ENCODE measurements at regions not wholly inside any gene's neighbourhood (a gene's known extent, or its start where the extent isn't known, plus 50 kb on each side); places are given as distances from the start of the nearest gene placed in this dataset.
"Not testable (repeated sequence)": the region's sequence is repeated elsewhere in the genome, so short reads cannot be mapped to it uniquely, and the experiment has no call there.

- not testable (repeated sequence) for DNase-seq
These were observed 133.4 kb upstream of the KCNJ18 start for GRCh38 chr17:21558921-21559320.

GRCh38 chr17:21564262-21564661 is 128.1 kb upstream of the KCNJ18 start:
- DNase-seq = no peak

GRCh38 chr17:21564757-21565156 is 127.6 kb upstream of the KCNJ18 start:
- not testable (repeated sequence) for DNase-seq

GRCh38 chr17:21570427-21570826 is 121.9 kb upstream of the KCNJ18 start:
- DNase-seq = not testable (repeated sequence)

- not testable (repeated sequence) for DNase-seq
These were observed 120.2 kb upstream of the KCNJ18 start for GRCh38 chr17:21572148-21572547.

GRCh38 chr17:21573271-21573960 is 118.9 kb upstream of the KCNJ18 start:
- DNase-seq = not testable (repeated sequence)

GRCh38 chr17:21573961-21574610 is 118.2 kb upstream of the KCNJ18 start:
- peak in 5 of 6 experiments; percentile 9 to 68 (median 41) for DNase-seq

- DNase-seq = peak in 1 of 6 experiments; percentile 25
These were observed 117.6 kb upstream of the KCNJ18 start for GRCh38 chr17:21574611-21575255.

- not testable (repeated sequence) for DNase-seq
These were observed 113.5 kb upstream of the KCNJ18 start for GRCh38 chr17:21578783-21579182.

GRCh38 chr17:21592774-21593173 is 99.5 kb upstream of the KCNJ18 start:
- no peak for DNase-seq

- DNase-seq = not testable (repeated sequence)
These were observed 98.7 kb upstream of the KCNJ18 start for GRCh38 chr17:21593452-21594105.

- no peak for DNase-seq
These were observed 97.2 kb upstream of the KCNJ18 start for GRCh38 chr17:21595086-21595485.

GRCh38 chr17:21602176-21602575 is 90.1 kb upstream of the KCNJ18 start:
- DNase-seq = no peak

GRCh38 chr17:21603292-21603691 is 89.0 kb upstream of the KCNJ18 start:
- DNase-seq = not testable (repeated sequence)

GRCh38 chr17:21611443-21611842 is 80.9 kb upstream of the KCNJ18 start:
- DNase-seq = not testable (repeated sequence)

- DNase-seq = not testable (repeated sequence)
These were observed 79.9 kb upstream of the KCNJ18 start for GRCh38 chr17:21612123-21613070.

GRCh38 chr17:21613071-21613429 is 79.3 kb upstream of the KCNJ18 start:
- DNase-seq = no peak

GRCh38 chr17:21626987-21627386 is 65.3 kb upstream of the KCNJ18 start:
- not testable (repeated sequence) for DNase-seq
